SK-N-SH (cell line): ENCODE measurements at regions not wholly inside any gene's neighbourhood (a gene's known extent, or its start where the extent isn't known, plus 50 kb on each side); places are given as distances from the start of the nearest gene placed in this dataset.

Source experiments
- CTCF ChIP-seq: fragments of 200-600 bp; sonication (generic); IDR thresholded peaks from 2 replicates; pipeline ENCODE4 v1.6.1; 2017; ENCODE audit warnings: antibody characterized with exemption, mild to moderate bottlenecking, moderate library complexity
- EP300 ChIP-seq, 2 experiments: IDR thresholded peaks; 2 replicates each; pipeline versions ENCODE4 v1.4.0 to v1.6.1; 2012; ENCODE audit warnings: borderline replicate concordance in 1 of 2, low read depth in 1 of 2, low read length in 1 of 2
- IRF3 ChIP-seq: fragments of 150-350 bp; IDR thresholded peaks from 2 replicates; pipeline ENCODE4 v1.6.1; 2016; ENCODE audit warnings: mild to moderate bottlenecking, low read depth, low read length
- MXI1 ChIP-seq: IDR thresholded peaks from 2 replicates; pipeline ENCODE4 v1.6.1; 2012; ENCODE audit warnings: mild to moderate bottlenecking, low read depth, low read length, improper control_type of control experiment
- POLR2AphosphoS5 ChIP-seq: IDR thresholded peaks from 2 replicates; pipeline ENCODE4 v1.6.1; 2012; ENCODE audit warnings: low read depth, low read length
- RFX5 ChIP-seq: IDR thresholded peaks from 2 replicates; pipeline ENCODE4 v1.6.1; 2012; ENCODE audit warnings: mild to moderate bottlenecking, improper control_type of control experiment, low read length
- RXRA ChIP-seq: IDR thresholded peaks from 2 replicates; pipeline ENCODE4 v1.4.0; 2012; ENCODE audit warnings: low read depth, mild to moderate bottlenecking, borderline replicate concordance
- SIN3A ChIP-seq: IDR thresholded peaks from 2 replicates; pipeline ENCODE4 v1.6.1; 2012; ENCODE audit warnings: low read depth, mild to moderate bottlenecking, low read length, moderate library complexity, borderline replicate concordance
- TEAD4 ChIP-seq: IDR thresholded peaks from 2 replicates; pipeline ENCODE4 v1.4.0; 2012; ENCODE audit warnings: mild to moderate bottlenecking, borderline replicate concordance; ENCODE audit not compliant: insufficient read depth
- USF1 ChIP-seq: IDR thresholded peaks from 2 replicates; pipeline ENCODE4 v1.4.0; 2012; ENCODE audit warnings: low read depth, borderline replicate concordance

- TF ChIP-seq POLR2AphosphoS5 (no peak), RFX5 (no peak), USF1 (no peak), CTCF (no peak), EP300 (IDR thresholded peaks at IDR 0.05; ENCODE audit: borderline replicate concordance in 1 of 2, low read depth in 1 of 2, low read length in 1 of 2) (no peak), MXI1 (no peak), SIN3A (no peak), IRF3 (no peak), RXRA (no peak), TEAD4 (no peak)
These were observed 50.7 kb upstream of the DIAPH3 start for GRCh38 chr13:60214213-60215055.
